Medulla oblongata (tissue), 1 donor: ENCODE measurements at regions not wholly inside any gene's neighbourhood (a gene's known extent, or its start where the extent isn't known, plus 50 kb on each side); places are given as distances from the start of the nearest gene placed in this dataset.
"Not testable (repeated sequence)": the region's sequence is repeated elsewhere in the genome, so short reads cannot be mapped to it uniquely, and the experiment has no call there.

ENCODE experiments used
- DNase-seq: peaks from one replicate; pipeline ENCODE4 v3.0.0-alpha.2; 2015; ENCODE audit errors: extremely low spot score

GRCh38 chr3:5974630-5975322 is 787.3 kb downstream of the EDEM1 start:
- peak; percentile 38 for DNase-seq

- no peak for DNase-seq
Measured at GRCh38 chr3:5977331-5977730, 789.8 kb downstream of the EDEM1 start.

- DNase-seq, result no peak
Measured at GRCh38 chr3:5980475-5980874, 793.0 kb downstream of the EDEM1 start.

GRCh38 chr3:5994651-5995050 is 807.1 kb downstream of the EDEM1 start:
- DNase-seq, result no peak

- DNase-seq, result no peak
Measured at GRCh38 chr3:6018456-6018855, 830.9 kb downstream of the EDEM1 start.

- no peak for DNase-seq
Measured at GRCh38 chr3:6022621-6023020, 835.1 kb downstream of the EDEM1 start.

- no peak for DNase-seq
Measured at GRCh38 chr3:6025032-6025431, 835.9 kb upstream of the GRM7 start.

- not testable (repeated sequence) for DNase-seq
Measured at GRCh38 chr3:6030648-6031047, 830.3 kb upstream of the GRM7 start.

GRCh38 chr3:6035626-6036025 is 825.3 kb upstream of the GRM7 start:
- no peak for DNase-seq

GRCh38 chr3:6039971-6040370 is 820.9 kb upstream of the GRM7 start:
- no peak for DNase-seq

- DNase-seq, result no peak
Measured at GRCh38 chr3:6041894-6042293, 819.0 kb upstream of the GRM7 start.

GRCh38 chr3:6047016-6047415 is 813.9 kb upstream of the GRM7 start:
- no peak for DNase-seq

GRCh38 chr3:6060251-6060650 is 800.7 kb upstream of the GRM7 start:
- no peak for DNase-seq

- no peak for DNase-seq
Measured at GRCh38 chr3:6062261-6063187, 798.4 kb upstream of the GRM7 start.

GRCh38 chr3:6066397-6066796 is 794.5 kb upstream of the GRM7 start:
- DNase-seq, result no peak

GRCh38 chr3:6066868-6067578 is 793.9 kb upstream of the GRM7 start:
- not testable (repeated sequence) for DNase-seq

GRCh38 chr3:6074952-6075351 is 786.0 kb upstream of the GRM7 start:
- no peak for DNase-seq

- DNase-seq, result no peak
Measured at GRCh38 chr3:6078436-6078835, 782.5 kb upstream of the GRM7 start.

- no peak for DNase-seq
Measured at GRCh38 chr3:6079011-6079410, 781.9 kb upstream of the GRM7 start.

GRCh38 chr3:6079561-6080179 is 781.2 kb upstream of the GRM7 start:
- DNase-seq, result no peak

- DNase-seq, result no peak
Measured at GRCh38 chr3:6088433-6088832, 772.5 kb upstream of the GRM7 start.

- no peak for DNase-seq
Measured at GRCh38 chr3:6089780-6090179, 771.1 kb upstream of the GRM7 start.
